PC-3 (cell line): ENCODE measurements at regions not wholly inside any gene's neighbourhood (a gene's known extent, or its start where the extent isn't known, plus 50 kb on each side); places are given as distances from the start of the nearest gene placed in this dataset.

ENCODE experiments used
- ATAC-seq: fragments of 200-7000 bp; cut with Tn5 transposase; 2 replicates; pipeline ENCODE4 v1.9.1; 2020; ENCODE audit warnings: mild to moderate bottlenecking, moderate library complexity
- BruUV-seq: library from RNA; stranded (reverse); fragments of 400-500 nt; replicated peaks from 2 replicates; lab custom pipeline; 2021; lab: Mats Ljungman, UMichigan
- CTCF ChIA-PET: fragments of 300-600 bp; sonication (Branson Sonifier 250); formaldehyde crosslinking; loops from one replicate; lab custom pipeline; 2022; ENCODE audit warnings: antibody characterized with exemption; lab: Charles Lee
- POLR2A ChIA-PET: fragments of 300-600 bp; sonication (Branson Sonifier 250); formaldehyde crosslinking; loops from one replicate; lab custom pipeline; 2022; ENCODE audit warnings: antibody characterized with exemption; ENCODE audit not compliant: unreplicated experiment; lab: Charles Lee
- DNase-seq: peaks from one replicate; pipeline ENCODE4 v3.0.0-alpha.2; 2015
- H2AFZ ChIP-seq: fragments of 300-600 bp; sonication (generic); 2 replicates; pipeline ENCODE4 v1.6.0; 2016; ENCODE audit warnings: antibody characterized with exemption, low read length
- H3F3A ChIP-seq: fragments of 300-600 bp; sonication (generic); one replicate; pipeline ENCODE4 v1.6.0; 2017; ENCODE audit warnings: antibody characterized with exemption, low read length, control low read depth, mild to moderate bottlenecking; ENCODE audit not compliant: unreplicated experiment
- H3K27ac ChIP-seq: fragments of 300-600 bp; sonication (generic); 2 replicates; pipeline ENCODE4 v1.5.1; 2016; ENCODE audit warnings: mild to moderate bottlenecking, low read length
- H3K27me3 ChIP-seq: fragments of 300-600 bp; sonication (generic); 2 replicates; pipeline ENCODE4 v1.6.1; 2016; ENCODE audit warnings: low read length, mixed read lengths
- H3K36me3 ChIP-seq: fragments of 300-600 bp; sonication (generic); 2 replicates; pipeline ENCODE4 v1.6.1; 2016; ENCODE audit warnings: low read depth, mixed run types, low read length, mixed read lengths
- H3K4me1 ChIP-seq: fragments of 300-600 bp; sonication (generic); 2 replicates; pipeline ENCODE4 v1.5.1; 2016; ENCODE audit warnings: low read length; ENCODE audit not compliant: insufficient read depth
- H3K4me2 ChIP-seq: fragments of 300-600 bp; sonication (generic); 2 replicates; pipeline ENCODE4 v1.6.0; 2016; ENCODE audit warnings: low read length
- H3K4me3 ChIP-seq: fragments of 300-600 bp; sonication (generic); 2 replicates; pipeline ENCODE4 v1.5.1; 2016; ENCODE audit warnings: mild to moderate bottlenecking, low read length, mixed read lengths
- H3K79me2 ChIP-seq: fragments of 300-600 bp; sonication (generic); 2 replicates; pipeline ENCODE4 v1.6.1; 2017; ENCODE audit warnings: low read length, mixed read lengths
- H3K9ac ChIP-seq: fragments of 300-600 bp; sonication (generic); 2 replicates; pipeline ENCODE4 v1.6.0; 2016; ENCODE audit warnings: mild to moderate bottlenecking, low read length
- H3K9me2 ChIP-seq: fragments of 300-600 bp; sonication (generic); replicated peaks from 2 replicates; pipeline ENCODE4 v1.6.1; 2016; ENCODE audit warnings: mixed run types, low read length, mixed read lengths
- H3K9me3 ChIP-seq: fragments of 300-600 bp; sonication (generic); 2 replicates; pipeline ENCODE4 v1.6.1; 2016; ENCODE audit warnings: low read length, mixed read lengths
- H4K20me1 ChIP-seq: fragments of 300-600 bp; sonication (generic); 2 replicates; pipeline ENCODE4 v1.6.1; 2016; ENCODE audit warnings: low read length, mixed read lengths
- CTCF ChIP-seq: fragments of 300-600 bp; sonication (generic); conservative IDR thresholded peaks from 2 replicates; pipeline ENCODE4 v1.5.1; 2017; ENCODE audit warnings: antibody characterized with exemption, low read depth, mild to moderate bottlenecking, low read length
- EZH2 ChIP-seq: fragments of 300-600 bp; sonication (generic); IDR thresholded peaks from one replicate; pipeline ENCODE4 v1.6.1; 2017; ENCODE audit warnings: antibody characterized with exemption, mild to moderate bottlenecking, low read length; ENCODE audit not compliant: unreplicated experiment
- EZH2phosphoT487 ChIP-seq: fragments of 300-600 bp; sonication (generic); IDR thresholded peaks from 2 replicates; pipeline ENCODE4 v1.6.1; 2018; ENCODE audit warnings: mild to moderate bottlenecking, antibody characterized with exemption, low read length, borderline replicate concordance
- intact Hi-C: fragments of 100-400 bp; cut with micrococcal nuclease; formaldehyde crosslinking; loops from 2 replicates; pipeline ENCODE4 v1.9.0; 2023

- Histone ChIP-seq H3K36me3 (no peaks in the 10 kb centered on the region), H4K20me1 (no peaks in the 10 kb centered on the region), H3K4me2 (peak overlapping the region; percentile 68), H3K27ac (peak overlapping the region; percentile 66), H2AFZ (no peak overlapping the region), H3K27me3 (no peaks in the 10 kb centered on the region), H3K4me1 (peaks cover 33% of the 10 kb centered on the region), H3K9me3 (no peaks in the 10 kb centered on the region), H3F3A (peaks cover 6% of the 10 kb centered on the region), H3K9me2 (no peaks in the 10 kb centered on the region), H3K4me3 (peak overlapping the region; percentile 2; the same call in 1 of the 2 replicates), H3K9ac (no peak overlapping the region), H3K79me2 (no peaks in the 10 kb centered on the region)
- ChIA-PET CTCF (no interaction called here), POLR2A (no interaction called here)
- DNase-seq (peak; percentile 88), ATAC-seq (peak; percentile 61)
- intact Hi-C loops, result loop anchor here (5.0 kb wide), 2 partner anchors 340 to 735 kb away; partner anchors contain the start of gene MARCKS
- TF ChIP-seq CTCF, result peak; percentile 44; the same call in 1 of the 2 replicates
- no peak for TF ChIP-seq EZH2phosphoT487
- no TSS peak for BruUV-seq
Observed at GRCh38 chr6:113122060-113122459, 735.1 kb upstream of the MARCKS start.

GRCh38 chr6:113125626-113126025 is 731.5 kb upstream of the MARCKS start:
- ChIA-PET POLR2A (no interaction called here), CTCF (no interaction called here)
- Histone ChIP-seq H2AFZ (no peak overlapping the region), H3K79me2 (no peaks in the 10 kb centered on the region), H3K27me3 (no peaks in the 10 kb centered on the region), H3K4me1 (peaks cover 23% of the 10 kb centered on the region), H3K9me2 (no peaks in the 10 kb centered on the region), H3K27ac (no peak overlapping the region), H3K9me3 (no peaks in the 10 kb centered on the region), H4K20me1 (no peaks in the 10 kb centered on the region), H3F3A (peaks cover 6% of the 10 kb centered on the region), H3K9ac (no peak overlapping the region), H3K4me3 (no peak overlapping the region), H3K36me3 (no peaks in the 10 kb centered on the region), H3K4me2 (no peak overlapping the region)
- intact Hi-C loops, result no loop called here
- no TSS peak for BruUV-seq
- DNase-seq (no peak), ATAC-seq (no peak)
- TF ChIP-seq EZH2 (no peak), CTCF (no peak), EZH2phosphoT487 (no peak)

- TF ChIP-seq EZH2phosphoT487 (no peak), CTCF (no peak), EZH2 (no peak)
- Histone ChIP-seq H2AFZ (no peak overlapping the region), H4K20me1 (no peaks in the 10 kb centered on the region), H3K9me3 (no peaks in the 10 kb centered on the region), H3K4me3 (no peak overlapping the region), H3K36me3 (no peaks in the 10 kb centered on the region), H3F3A (no peaks in the 10 kb centered on the region), H3K79me2 (no peaks in the 10 kb centered on the region), H3K9ac (no peak overlapping the region), H3K4me1 (0 out of 2 replicates have a peak, but pooled peaks cover 2% of the 10 kb centered on the region), H3K27ac (no peak overlapping the region), H3K4me2 (no peak overlapping the region), H3K9me2 (no peaks in the 10 kb centered on the region), H3K27me3 (no peaks in the 10 kb centered on the region)
- ChIA-PET CTCF (no interaction called here), POLR2A (no interaction called here)
- no TSS peak for BruUV-seq
- no peak for ATAC-seq
- intact Hi-C loops, result no loop called here
- no peak for DNase-seq
Observed at GRCh38 chr6:113127786-113128419, 729.2 kb upstream of the MARCKS start.
